RKO (cell line): ENCODE measurements at regions not wholly inside any gene's neighbourhood (a gene's known extent, or its start where the extent isn't known, plus 50 kb on each side); places are given as distances from the start of the nearest gene placed in this dataset.

Experiments
- DNase-seq: peaks from one replicate; pipeline ENCODE4 v3.0.0-alpha.2; 2016; ENCODE audit warnings: low spot score

- no peak for DNase-seq
Observed at GRCh38 chr2:30310371-30310770, 79.0 kb downstream of the LBH start.

GRCh38 chr2:30310955-30311354 is 79.6 kb downstream of the LBH start:
- no peak for DNase-seq

- DNase-seq, result no peak
Observed at GRCh38 chr2:30311711-30312110, 80.4 kb downstream of the LBH start.

GRCh38 chr2:30312916-30313315 is 81.6 kb downstream of the LBH start:
- no peak for DNase-seq

DNA sequence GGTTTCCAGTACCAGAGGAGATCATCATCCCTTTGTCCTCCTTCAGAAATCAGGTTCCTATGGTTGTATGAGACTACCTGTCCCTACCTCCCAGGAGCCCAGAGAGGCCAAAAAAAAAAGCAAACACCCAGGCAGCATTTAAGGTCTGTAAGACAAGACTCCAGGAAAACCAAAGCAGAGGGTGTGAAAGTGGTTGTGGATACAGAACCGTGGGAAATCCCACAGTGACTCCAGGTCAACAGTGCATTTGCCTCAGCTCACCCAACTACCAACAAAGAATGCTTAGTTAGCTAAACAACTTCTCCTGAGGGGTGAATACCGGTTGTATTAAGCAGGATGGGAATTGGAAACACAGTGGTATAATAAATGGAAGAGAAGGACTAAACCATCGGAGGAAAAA is 83.6 kb downstream of the LBH start:
- DNase-seq, result no peak

DNA sequence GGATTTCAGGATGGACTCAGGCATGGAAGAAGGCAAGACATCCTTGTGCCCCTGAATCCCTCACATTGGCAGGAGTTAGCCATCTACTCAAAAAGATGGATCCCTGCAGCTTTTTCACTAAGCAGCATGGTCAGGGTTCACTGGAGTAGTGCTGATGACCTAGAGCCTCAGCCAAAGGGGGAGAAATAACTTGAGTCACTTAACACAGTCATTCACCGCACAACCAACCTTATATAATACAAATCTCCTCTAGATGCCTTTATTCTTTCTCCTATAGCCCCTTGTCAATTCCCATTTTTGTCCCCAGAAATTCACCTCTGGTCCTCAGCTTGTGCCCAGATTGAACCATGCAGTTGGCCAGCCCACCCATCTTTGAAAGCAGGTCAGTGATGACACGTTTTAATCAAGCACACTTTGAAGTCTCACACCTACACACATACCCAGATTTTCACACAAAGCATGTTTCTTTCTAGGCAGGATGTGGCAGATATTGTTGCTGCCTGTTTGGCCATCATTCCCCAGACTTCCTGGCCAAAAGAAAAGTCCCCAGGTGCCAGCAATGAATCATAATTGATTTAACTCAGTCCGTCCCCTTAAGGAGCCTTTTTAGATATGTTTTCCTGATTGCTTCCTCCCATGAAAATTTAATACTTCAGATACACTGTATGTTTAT is 84.2 kb downstream of the LBH start:
- DNase-seq, result no peak

DNA sequence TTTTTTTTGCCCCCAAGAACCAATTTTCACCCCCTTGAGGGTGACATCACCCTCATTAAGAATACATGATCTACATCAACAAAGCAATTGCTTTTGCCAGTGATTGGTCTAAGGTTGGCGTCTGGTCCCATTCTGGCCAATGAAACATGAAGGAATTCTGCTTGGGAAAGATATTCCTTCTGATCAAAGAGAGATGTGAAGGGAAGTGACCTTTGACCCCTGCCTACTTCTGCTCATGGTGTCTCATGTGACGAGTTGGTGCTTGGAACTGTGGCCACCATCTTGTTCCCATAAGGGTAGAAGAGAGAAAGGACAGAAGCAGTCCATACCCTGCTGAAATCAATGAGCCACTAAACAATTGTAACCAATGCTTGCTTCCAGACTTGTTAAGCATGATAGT is 85.1 kb downstream of the LBH start:
- no peak for DNase-seq

GRCh38 chr2:30318987-30319782 is 87.9 kb downstream of the LBH start:
- DNase-seq, result no peak

DNA sequence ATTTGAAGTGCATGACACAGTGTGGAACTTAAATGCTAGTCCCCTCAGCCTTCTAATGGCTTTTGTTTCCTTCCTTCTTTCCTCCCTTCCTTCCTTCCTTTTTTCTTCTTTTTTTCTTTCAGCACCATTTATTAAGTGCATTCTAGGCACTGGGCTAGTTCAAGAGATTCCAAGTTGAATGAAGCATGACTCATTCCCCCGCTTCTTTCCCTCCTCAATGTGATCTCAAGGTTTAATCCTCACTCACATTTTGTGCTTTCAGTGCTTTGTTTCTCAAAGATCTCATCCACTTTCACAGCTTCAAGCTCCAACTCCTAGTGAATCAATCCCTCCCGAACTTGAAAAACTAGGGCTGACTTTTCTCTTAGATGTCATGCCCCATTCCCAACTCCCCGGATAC is 90.1 kb downstream of the LBH start:
- DNase-seq, result no peak

DNA sequence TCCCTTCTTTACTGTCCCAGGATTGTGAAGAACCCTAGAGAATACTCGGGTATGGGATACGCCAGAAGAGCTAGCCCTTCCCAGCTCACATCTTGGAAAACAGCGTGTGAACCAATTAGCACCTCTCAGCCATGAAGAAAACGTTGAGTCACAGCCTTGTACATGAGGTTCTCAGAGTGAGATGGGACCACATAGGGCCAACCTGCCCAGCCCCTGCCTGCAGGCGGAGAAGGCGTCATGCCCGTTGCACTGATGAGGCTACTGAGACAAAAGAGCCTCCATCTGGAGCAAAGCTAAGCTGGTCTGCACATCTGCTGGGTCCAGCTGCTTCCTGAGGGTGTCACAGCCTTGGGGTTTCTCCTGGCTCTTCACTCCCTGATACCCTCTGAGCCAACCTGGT is 92.2 kb downstream of the LBH start:
- DNase-seq, result no peak

- DNase-seq, result no peak
Observed at GRCh38 chr2:30324245-30324908, 93.0 kb downstream of the LBH start.

DNA sequence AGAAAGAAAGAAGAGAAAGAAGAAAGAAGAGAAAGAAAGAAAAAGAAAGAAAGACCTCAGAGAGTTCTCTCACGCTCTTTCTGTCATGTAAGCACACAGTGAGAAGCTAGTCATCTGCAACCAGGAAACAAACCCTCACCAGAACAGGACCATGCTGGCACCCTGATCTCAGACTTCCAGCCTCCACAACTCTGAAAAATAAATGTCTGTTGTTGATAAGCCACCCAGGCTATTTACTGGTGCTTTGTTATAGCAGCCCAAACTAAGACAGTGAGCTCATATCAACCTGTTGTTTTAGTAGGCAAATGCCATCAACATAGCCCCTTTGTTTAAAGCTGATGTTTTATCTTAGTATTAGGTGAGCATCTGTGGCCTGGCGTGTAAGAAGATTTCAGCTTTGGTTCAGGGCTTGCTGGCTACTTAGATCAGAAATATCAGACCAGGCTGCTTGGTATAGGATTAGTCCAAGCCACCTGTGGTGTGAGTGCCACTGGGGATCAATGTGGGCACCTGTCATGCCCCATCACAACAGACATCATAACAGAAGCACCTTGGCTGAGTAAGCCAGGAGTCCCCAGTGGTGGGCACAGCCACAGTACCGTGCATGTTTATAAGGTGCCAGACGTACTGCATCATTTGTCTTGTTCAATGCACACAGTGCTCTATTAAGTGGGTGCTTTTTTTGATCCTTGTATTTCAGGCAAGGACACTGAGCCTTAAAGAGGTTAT is 94.4 kb downstream of the LBH start:
- DNase-seq, result no peak

- DNase-seq, result no peak
Observed at GRCh38 chr2:30326497-30326896, 95.2 kb downstream of the LBH start.

DNA sequence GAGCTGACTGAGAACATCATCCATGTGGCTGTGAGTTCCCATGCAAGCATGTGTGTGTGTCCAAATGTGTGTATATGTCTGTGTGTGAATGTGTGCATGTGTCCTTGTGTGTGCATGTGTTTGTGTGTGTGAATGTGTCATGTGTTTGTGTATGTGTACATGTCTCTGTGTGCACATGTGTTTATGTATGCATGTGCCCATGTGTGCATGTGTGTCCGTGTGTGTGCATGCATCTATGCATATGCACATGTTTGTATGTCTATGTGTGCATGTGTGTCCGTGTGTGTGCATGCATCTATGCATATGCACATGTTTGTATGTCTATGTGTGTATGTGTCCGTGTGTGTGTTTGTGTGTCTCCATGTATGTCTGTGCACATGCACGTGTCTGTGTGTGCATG is 99.7 kb downstream of the LBH start:
- no peak for DNase-seq

GRCh38 chr2:30331869-30332268 is 100.5 kb downstream of the LBH start:
- no peak for DNase-seq

- DNase-seq, result no peak
Observed at GRCh38 chr2:30332791-30333453, 101.6 kb downstream of the LBH start.

GRCh38 chr2:30334762-30335363 is 103.5 kb downstream of the LBH start:
- DNase-seq, result no peak

DNA sequence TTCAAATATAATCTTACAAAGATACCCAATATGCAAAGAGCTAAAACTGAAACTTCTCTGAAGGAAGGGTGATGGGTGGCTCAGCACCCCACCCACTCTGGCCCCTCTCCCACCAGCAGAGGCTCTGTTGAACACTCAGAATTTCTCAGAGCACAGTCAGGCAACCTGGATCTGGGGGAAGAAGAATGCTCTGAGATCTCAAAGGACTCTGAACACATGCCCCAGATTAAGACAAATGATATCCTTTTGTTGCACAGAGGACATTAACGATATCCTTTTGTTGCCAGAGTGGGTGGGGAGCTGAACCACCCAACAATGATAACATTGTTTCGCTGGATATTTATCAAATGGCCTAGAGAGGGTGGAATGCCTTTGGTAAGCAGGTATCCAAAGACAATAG is 104.8 kb downstream of the LBH start:
- DNase-seq, result no peak

- no peak for DNase-seq
Observed at GRCh38 chr2:30336978-30337841, 105.9 kb downstream of the LBH start.

GRCh38 chr2:30338475-30338874 is 107.1 kb downstream of the LBH start:
- DNase-seq, result no peak

GRCh38 chr2:30339071-30339470 is 107.7 kb downstream of the LBH start:
- no peak for DNase-seq
